Middle frontal gyrus (tissue), 1 donor: ENCODE measurements at regions not wholly inside any gene's neighbourhood (a gene's known extent, or its start where the extent isn't known, plus 50 kb on each side); places are given as distances from the start of the nearest gene placed in this dataset.
"Not testable (repeated sequence)": the region's sequence is repeated elsewhere in the genome, so short reads cannot be mapped to it uniquely, and the experiment has no call there.

Source experiments
- DNase-seq: peaks from one replicate; pipeline ENCODE4 v3.0.0-alpha.2; 2015; ENCODE audit warnings: low spot score; ENCODE audit errors: extremely low spot score

GRCh38 chr5:143898916-143899591, 87.1 kb downstream of the HMHB1 start:
- no peak for DNase-seq

GRCh38 chr5:143908959-143909358, 97.0 kb downstream of the HMHB1 start:
- no peak for DNase-seq

GRCh38 chr5:143913008-143913752, 101.2 kb downstream of the HMHB1 start:
- no peak for DNase-seq

- no peak for DNase-seq
These were observed 102.8 kb downstream of the HMHB1 start for GRCh38 chr5:143914756-143915155.

GRCh38 chr5:143916451-143916850, 104.5 kb downstream of the HMHB1 start:
- no peak for DNase-seq

GRCh38 chr5:143918961-143919360, 107.0 kb downstream of the HMHB1 start:
- no peak for DNase-seq

GRCh38 chr5:143920772-143921171, 108.8 kb downstream of the HMHB1 start:
- no peak for DNase-seq

GRCh38 chr5:143921525-143922311, 109.8 kb downstream of the HMHB1 start:
- no peak for DNase-seq

- no peak for DNase-seq
These were observed 110.8 kb downstream of the HMHB1 start for GRCh38 chr5:143922718-143923117.

GRCh38 chr5:143923634-143924266, 111.8 kb downstream of the HMHB1 start:
- DNase-seq: no peak

- no peak for DNase-seq
These were observed 112.5 kb downstream of the HMHB1 start for GRCh38 chr5:143924311-143924978.

- DNase-seq: not testable (repeated sequence)
These were observed 113.0 kb downstream of the HMHB1 start for GRCh38 chr5:143924979-143925325.

- DNase-seq: no peak
These were observed 117.5 kb downstream of the HMHB1 start for GRCh38 chr5:143929486-143929885.

GRCh38 chr5:143930561-143930960, 118.6 kb downstream of the HMHB1 start:
- no peak for DNase-seq

GRCh38 chr5:143931476-143931875, 119.5 kb downstream of the HMHB1 start:
- no peak for DNase-seq

- no peak for DNase-seq
These were observed 120.0 kb downstream of the HMHB1 start for GRCh38 chr5:143931986-143932385.

GRCh38 chr5:143932584-143932983, 120.6 kb downstream of the HMHB1 start:
- no peak for DNase-seq

- no peak for DNase-seq
These were observed 121.5 kb downstream of the HMHB1 start for GRCh38 chr5:143933451-143933850.

- DNase-seq: no peak
These were observed 122.9 kb downstream of the HMHB1 start for GRCh38 chr5:143934821-143935220.

- no peak for DNase-seq
These were observed 126.3 kb downstream of the HMHB1 start for GRCh38 chr5:143938230-143938629.

GRCh38 chr5:143946837-143947236, 134.9 kb downstream of the HMHB1 start:
- DNase-seq: no peak
